OCI-LY3 (cell line): ENCODE measurements at regions not wholly inside any gene's neighbourhood (a gene's known extent, or its start where the extent isn't known, plus 50 kb on each side); places are given as distances from the start of the nearest gene placed in this dataset.

Source experiments
- CTCF ChIP-seq: fragments of 200-600, 300-600 bp; sonication (generic); IDR thresholded peaks from 2 replicates; pipeline ENCODE4 v1.5.1; 2014; ENCODE audit warnings: antibody characterized with exemption, low read length, low read depth
- EZH2phosphoT487 ChIP-seq: fragments of 200-600 bp; shearing (Covaris generic); IDR thresholded peaks from 2 replicates; pipeline ENCODE4 v1.6.1; 2018; ENCODE audit warnings: antibody characterized with exemption, mixed run types, low read depth

- TF ChIP-seq CTCF, result no peak
- no peak for TF ChIP-seq EZH2phosphoT487
Observed at GRCh38 chr2:53543083-53543482, 224.5 kb upstream of the CHAC2 start.
